DOHH2 (cell line): ENCODE measurements at regions not wholly inside any gene's neighbourhood (a gene's known extent, or its start where the extent isn't known, plus 50 kb on each side); places are given as distances from the start of the nearest gene placed in this dataset.

ENCODE experiments used
- H3F3A ChIP-seq: fragments of 200-600 bp; sonication (generic), shearing (Covaris generic); 2 replicates; pipeline ENCODE4 v1.6.0; 2016; ENCODE audit warnings: antibody characterized with exemption, mild to moderate bottlenecking; ENCODE audit not compliant: control insufficient read depth, insufficient read depth
- H3K27ac ChIP-seq: fragments of 200-600 bp; sonication (generic); 2 replicates; pipeline ENCODE4 v1.5.1; 2014; ENCODE audit warnings: low read depth, mild to moderate bottlenecking, low read length, moderate library complexity
- H3K27me3 ChIP-seq: fragments of 200-600 bp; sonication (generic); 2 replicates; pipeline ENCODE4 v1.6.1; 2014; ENCODE audit warnings: mild to moderate bottlenecking, low read length, mixed read lengths; ENCODE audit not compliant: control insufficient read depth
- H3K36me3 ChIP-seq: fragments of 200-600 bp; sonication (generic); 2 replicates; pipeline ENCODE4 v1.6.1; 2014; ENCODE audit warnings: mild to moderate bottlenecking, low read length, moderate library complexity, mixed read lengths; ENCODE audit not compliant: control insufficient read depth
- H3K4me1 ChIP-seq: fragments of 200-600 bp; sonication (generic); 2 replicates; pipeline ENCODE4 v1.6.1; 2014; ENCODE audit warnings: mild to moderate bottlenecking, low read length, mixed read lengths; ENCODE audit not compliant: control insufficient read depth
- H3K4me2 ChIP-seq: fragments of 200-600 bp; sonication (generic); 2 replicates; pipeline ENCODE4 v1.6.0; 2014; ENCODE audit warnings: mild to moderate bottlenecking, low read length, moderate library complexity
- H3K4me3 ChIP-seq: fragments of 200-600 bp; sonication (generic); 2 replicates; pipeline ENCODE4 v1.5.1; 2014; ENCODE audit warnings: mild to moderate bottlenecking, low read length, mixed read lengths
- H3K79me2 ChIP-seq: fragments of 200-600 bp; sonication (generic); 2 replicates; pipeline ENCODE4 v1.6.1; 2014; ENCODE audit warnings: mild to moderate bottlenecking, low read length, mixed read lengths; ENCODE audit not compliant: control insufficient read depth
- H3K9me2 ChIP-seq: fragments of 200-600 bp; sonication (generic); replicated peaks from 2 replicates; pipeline ENCODE4 v1.6.1; 2014; ENCODE audit warnings: mild to moderate bottlenecking, low read length, mixed read lengths; ENCODE audit not compliant: control insufficient read depth
- H3K9me3 ChIP-seq: fragments of 200-600 bp; sonication (generic); 2 replicates; pipeline ENCODE4 v1.6.1; 2014; ENCODE audit warnings: antibody characterized with exemption, low read length, mixed read lengths; ENCODE audit not compliant: control insufficient read depth, insufficient read depth
- H4K20me1 ChIP-seq: fragments of 200-600 bp; sonication (generic); 2 replicates; pipeline ENCODE4 v1.6.0; 2014; ENCODE audit warnings: low read depth, mild to moderate bottlenecking, antibody characterized with exemption, low read length, moderate library complexity; ENCODE audit not compliant: control insufficient read depth, insufficient read depth
- CTCF ChIP-seq: fragments of 200-600 bp; sonication (generic); IDR thresholded peaks from one replicate; pipeline ENCODE4 v1.5.1; 2014; ENCODE audit warnings: antibody characterized with exemption, mild to moderate bottlenecking, low read depth, low read length; ENCODE audit not compliant: poor library complexity, severe bottlenecking
- EZH2phosphoT487 ChIP-seq: fragments of 200-600 bp; sonication (generic); IDR thresholded peaks from 2 replicates; pipeline ENCODE4 v1.6.1; 2017; ENCODE audit warnings: borderline replicate concordance, mild to moderate bottlenecking, antibody characterized with exemption, low read length, moderate library complexity, mixed read lengths

GRCh38 chr15:61537337-61537736 is 308.2 kb upstream of the RORA start:
- Histone ChIP-seq H3K36me3 (no peaks in the 10 kb centered on the region), H3K9me3 (no peaks in the 10 kb centered on the region), H3K4me1 (no peaks in the 10 kb centered on the region), H3K4me3 (no peak overlapping the region), H3K27ac (no peak overlapping the region), H3K27me3 (no peaks in the 10 kb centered on the region; the same call in 1 of the 2 replicates), H3K9me2 (no peaks in the 10 kb centered on the region), H3F3A (no peaks in the 10 kb centered on the region), H3K4me2 (no peak overlapping the region), H4K20me1 (no peaks in the 10 kb centered on the region), H3K79me2 (no peaks in the 10 kb centered on the region)
- TF ChIP-seq EZH2phosphoT487 (no peak), CTCF (no peak)

GRCh38 chr15:61534986-61535385 is 305.9 kb upstream of the RORA start:
- TF ChIP-seq EZH2phosphoT487, result no peak
- no peak for TF ChIP-seq CTCF
- H3K79me2 ChIP-seq, result no peaks in the 10 kb centered on the region
- H3K4me3 ChIP-seq, result no peak overlapping the region
- H3K4me2 ChIP-seq, result no peak overlapping the region
- no peaks in the 10 kb centered on the region for H3K9me3 ChIP-seq
- H3K4me1 ChIP-seq, result peaks cover 6% of the 10 kb centered on the region
- no peaks in the 10 kb centered on the region for H3K9me2 ChIP-seq
- no peaks in the 10 kb centered on the region for H3F3A ChIP-seq
- no peaks in the 10 kb centered on the region for H4K20me1 ChIP-seq
- no peaks in the 10 kb centered on the region for H3K36me3 ChIP-seq
- H3K27ac ChIP-seq, result no peak overlapping the region
- no peaks in the 10 kb centered on the region; the same call in 1 of the 2 replicates for H3K27me3 ChIP-seq

DNA sequence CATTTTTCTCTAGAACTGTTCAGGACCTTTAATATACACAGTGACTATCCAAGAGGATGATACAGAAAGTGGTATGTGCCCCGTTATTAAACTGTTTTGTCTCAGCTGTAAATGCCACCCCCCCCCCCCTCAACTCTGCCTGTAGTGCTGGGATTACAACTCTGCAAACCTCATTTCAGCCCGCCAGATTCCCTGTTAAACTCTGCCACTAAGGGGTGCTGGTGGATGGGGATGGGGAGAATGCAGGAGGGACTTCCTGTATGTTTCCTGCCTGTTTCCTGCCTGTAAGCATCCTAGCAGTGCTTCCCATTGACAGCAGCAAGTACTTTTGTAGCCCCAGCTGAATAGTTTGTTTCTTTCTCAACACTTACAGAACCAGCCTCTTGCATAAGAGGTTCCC is 301.7 kb upstream of the RORA start:
- H3K36me3 ChIP-seq, result no peaks in the 10 kb centered on the region
- no peaks in the 10 kb centered on the region for H3K9me2 ChIP-seq
- H3K4me2 ChIP-seq, result no peak overlapping the region
- TF ChIP-seq CTCF (peak; percentile 33), EZH2phosphoT487 (no peak)
- H3K4me1 ChIP-seq, result peaks cover 22% of the 10 kb centered on the region
- no peak overlapping the region for H3K27ac ChIP-seq
- no peaks in the 10 kb centered on the region for H3K27me3 ChIP-seq
- no peaks in the 10 kb centered on the region for H3K9me3 ChIP-seq
- H4K20me1 ChIP-seq, result no peaks in the 10 kb centered on the region
- no peak overlapping the region for H3K4me3 ChIP-seq
- no peaks in the 10 kb centered on the region for H3F3A ChIP-seq
- no peaks in the 10 kb centered on the region for H3K79me2 ChIP-seq

DNA sequence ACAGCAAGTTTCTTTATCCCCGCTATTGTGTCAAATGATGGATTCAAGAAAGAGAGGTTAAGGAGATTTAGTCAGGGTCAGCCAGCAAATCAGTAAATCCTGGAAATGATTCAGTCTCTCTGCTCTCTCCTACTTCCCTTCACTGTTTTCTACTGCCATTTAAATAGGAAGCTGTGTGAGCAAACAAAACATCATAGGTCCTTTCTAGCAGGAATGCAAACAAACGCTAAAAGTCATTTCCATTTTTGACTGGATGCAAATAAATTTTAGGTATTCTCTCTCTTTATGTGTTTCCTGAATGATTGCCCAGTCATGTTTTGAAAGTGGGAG is 299.4 kb upstream of the RORA start:
- peaks cover 3% of the 10 kb centered on the region; the same call in 1 of the 2 replicates for H3K27me3 ChIP-seq
- no peaks in the 10 kb centered on the region for H3K9me2 ChIP-seq
- H4K20me1 ChIP-seq, result no peaks in the 10 kb centered on the region
- peaks cover 30% of the 10 kb centered on the region for H3K4me1 ChIP-seq
- no peaks in the 10 kb centered on the region for H3K79me2 ChIP-seq
- TF ChIP-seq CTCF (no peak), EZH2phosphoT487 (no peak)
- no peak overlapping the region for H3K27ac ChIP-seq
- H3K36me3 ChIP-seq, result no peaks in the 10 kb centered on the region
- peak overlapping the region; percentile 44 for H3K4me3 ChIP-seq
- no peaks in the 10 kb centered on the region for H3K9me3 ChIP-seq
- H3F3A ChIP-seq, result no peaks in the 10 kb centered on the region
- peak overlapping the region; percentile 61 for H3K4me2 ChIP-seq
